ENCODE measurements at regions not wholly inside any gene's neighbourhood (a gene's known extent, or its start where the extent isn't known, plus 50 kb on each side); places are given as distances from the start of the nearest gene placed in this dataset.

GRCh38 chr7:69088185-69088584 lies 510.1 kb upstream of the AUTS2 start:
- Histone ChIP-seq H3K79me1 (ENCODE audit: low read depth, low read length) (no peaks in the 10 kb centered on the region), H2BK20ac (ENCODE audit: low read length) (no peak overlapping the region)
- POLR2A ChIA-PET (ENCODE audit: partially characterized antibody): no interaction called here

More at GRCh38 chr7:69088185-69088584, 510.1 kb upstream of the AUTS2 start:
- H4K91ac ChIP-seq (replicated peaks; ENCODE audit: insufficient read length, low read length): no peak overlapping the region
- no peak overlapping the region for H3K18ac ChIP-seq (ENCODE audit: extremely low read depth, low read length)
- H3K23ac ChIP-seq (ENCODE audit: insufficient read length): no peak overlapping the region
- no peak for DNase-seq (ENCODE audit: low read depth in 1 of 2, low spot score in 2 of 2)
- peaks cover 0 to 3% (median 0%) of the 10 kb centered on the region in 4 experiments; a peak in 1 of 8 replicates for H3K36me3 ChIP-seq (ENCODE audit: control insufficient read depth in 2 of 4, insufficient read depth in 4 of 4, low read length in 3 of 4)
- H3K27ac ChIP-seq (ENCODE audit: low read depth, low read length): no peak overlapping the region
- H3K4ac ChIP-seq (replicated peaks; ENCODE audit: insufficient read length, low read depth, low read length): no peak overlapping the region
- H4K5ac ChIP-seq (ENCODE audit: insufficient read length, low read depth, low read length): no peak overlapping the region
- H3K4me2 ChIP-seq (ENCODE audit: insufficient read depth in 1 of 2, low read depth in 2 of 2, low read length in 2 of 2): no peak overlapping the region
- no peak overlapping the region for H2BK5ac ChIP-seq (ENCODE audit: low read depth, low read length)
- TF ChIP-seq SIRT6 (IDR thresholded peaks at IDR 0.05; ENCODE audit: low read length): no peak
- no peak for TF ChIP-seq E2F6 (IDR thresholded peaks at IDR 0.05)
- TF ChIP-seq CTCF (IDR thresholded peaks at IDR 0.05; ENCODE audit: control extremely low read depth in 1 of 3, insufficient read depth in 1 of 3, low read depth in 1 of 3, low read length in 3 of 3): no peak
- no peak for TF ChIP-seq CHD1 (IDR thresholded peaks at IDR 0.05; ENCODE audit: low read depth, low read length)
- no peak for TF ChIP-seq POU5F1 (IDR thresholded peaks at IDR 0.05; ENCODE audit: low read depth, low read length)
- no peak for TF ChIP-seq MAFK (IDR thresholded peaks at IDR 0.05; ENCODE audit: low read depth, low read length)
- no peak for TF ChIP-seq SIN3A (conservative IDR thresholded peaks at IDR 0.05 in 1 of 2, IDR thresholded peaks at IDR 0.05 in 1 of 2; ENCODE audit: low read depth in 1 of 2, low read length in 2 of 2)
- no peak for TF ChIP-seq KDM1A (IDR thresholded peaks at IDR 0.05; ENCODE audit: borderline replicate concordance, low read length)
- no peak for TF ChIP-seq ATF3 (IDR thresholded peaks at IDR 0.05; ENCODE audit: insufficient read depth, low read depth, low read length)
- TF ChIP-seq EP300 (IDR thresholded peaks at IDR 0.05; ENCODE audit: borderline replicate concordance in 1 of 2, low read depth in 2 of 2, low read length in 2 of 2): no peak
- TF ChIP-seq SP1 (IDR thresholded peaks at IDR 0.05; ENCODE audit: low read depth, low read length): no peak
- no peak overlapping the region for H4K8ac ChIP-seq (ENCODE audit: extremely low read depth, insufficient read depth, low read length)
- no peaks in the 10 kb centered on the region for H3K79me2 ChIP-seq (ENCODE audit: control insufficient read depth in 1 of 2, insufficient read depth in 2 of 2, low read length in 2 of 2)
- H2AFZ ChIP-seq (ENCODE audit: low read length): no peak overlapping the region
- no peak overlapping the region for H2BK12ac ChIP-seq (ENCODE audit: low read depth, low read length)
- H2BK15ac ChIP-seq (ENCODE audit: low read length): no peak overlapping the region
- H3K14ac ChIP-seq (ENCODE audit: insufficient read length): no peak overlapping the region
- no peaks in the 10 kb centered on the region for H3K23me2 ChIP-seq (ENCODE audit: low read depth, low read length)
- H2BK120ac ChIP-seq (replicated peaks; ENCODE audit: low read depth, low read length): no peak overlapping the region
- H3K4me3 ChIP-seq (ENCODE audit: extremely low read depth in 1 of 4, insufficient read depth in 2 of 4, low read depth in 3 of 4, low read length in 4 of 4): no peak overlapping the region
- no peak overlapping the region for H3K56ac ChIP-seq (replicated peaks; ENCODE audit: insufficient read length, low read depth, low read length)
- H3K9me3 ChIP-seq (ENCODE audit: insufficient read depth in 2 of 2, low read depth in 1 of 2, low read length in 1 of 2): peaks cover 3 to 8% of the 10 kb centered on the region in 2 experiments; a peak in 3 of 4 replicates
- CTCF ChIA-PET (ENCODE audit: partially characterized antibody): no interaction called here
- H2AK5ac ChIP-seq (ENCODE audit: low read depth, low read length): no peak overlapping the region
- H3K9ac ChIP-seq (replicated peaks in 1 of 4; ENCODE audit: extremely low read depth in 1 of 4, low read depth in 3 of 4, low read length in 3 of 4): no peak overlapping the region
- H3K27me3 ChIP-seq (replicated peaks in 1 of 4; ENCODE audit: control insufficient read depth in 3 of 4, extremely low read depth in 1 of 4, insufficient read depth in 3 of 4, low read length in 3 of 4): peaks cover 0 to 2% (median 0%) of the 10 kb centered on the region in 4 experiments; a peak in 1 of 7 replicates
- H4K20me1 ChIP-seq (replicated peaks in 1 of 2; ENCODE audit: control insufficient read depth in 1 of 2, insufficient read depth in 2 of 2, low read length in 2 of 2): no peaks in the 10 kb centered on the region
- no peak for FAIRE-seq
- no peaks in the 10 kb centered on the region for H3K4me1 ChIP-seq (replicated peaks in 1 of 4; ENCODE audit: control insufficient read depth in 3 of 4, insufficient read depth in 4 of 4, low read length in 3 of 4)

All from H1 (cell line).